ENCODE measurements at regions not wholly inside any gene's neighbourhood (a gene's known extent, or its start where the extent isn't known, plus 50 kb on each side); places are given as distances from the start of the nearest gene placed in this dataset.

- Histone ChIP-seq H3K27ac (ENCODE audit: poor library complexity, severe bottlenecking) (no peak overlapping the region), H3K4me1 (ENCODE audit: insufficient read depth, poor library complexity, severe bottlenecking) (peaks cover under 1% of the 10 kb centered on the region), H3K9me3 (ENCODE audit: severe bottlenecking) (no peaks in the 10 kb centered on the region), H3K4me3 (ENCODE audit: severe bottlenecking) (no peak overlapping the region), H3K27me3 (ENCODE audit: insufficient read depth, poor library complexity, severe bottlenecking) (no peaks in the 10 kb centered on the region), H3K36me3 (ENCODE audit: low read depth) (no peaks in the 10 kb centered on the region)
- ATAC-seq (ENCODE audit: low read depth) (no peak), DNase-seq (ENCODE audit: low spot score) (no peak)
- TF ChIP-seq, protein P1, sequence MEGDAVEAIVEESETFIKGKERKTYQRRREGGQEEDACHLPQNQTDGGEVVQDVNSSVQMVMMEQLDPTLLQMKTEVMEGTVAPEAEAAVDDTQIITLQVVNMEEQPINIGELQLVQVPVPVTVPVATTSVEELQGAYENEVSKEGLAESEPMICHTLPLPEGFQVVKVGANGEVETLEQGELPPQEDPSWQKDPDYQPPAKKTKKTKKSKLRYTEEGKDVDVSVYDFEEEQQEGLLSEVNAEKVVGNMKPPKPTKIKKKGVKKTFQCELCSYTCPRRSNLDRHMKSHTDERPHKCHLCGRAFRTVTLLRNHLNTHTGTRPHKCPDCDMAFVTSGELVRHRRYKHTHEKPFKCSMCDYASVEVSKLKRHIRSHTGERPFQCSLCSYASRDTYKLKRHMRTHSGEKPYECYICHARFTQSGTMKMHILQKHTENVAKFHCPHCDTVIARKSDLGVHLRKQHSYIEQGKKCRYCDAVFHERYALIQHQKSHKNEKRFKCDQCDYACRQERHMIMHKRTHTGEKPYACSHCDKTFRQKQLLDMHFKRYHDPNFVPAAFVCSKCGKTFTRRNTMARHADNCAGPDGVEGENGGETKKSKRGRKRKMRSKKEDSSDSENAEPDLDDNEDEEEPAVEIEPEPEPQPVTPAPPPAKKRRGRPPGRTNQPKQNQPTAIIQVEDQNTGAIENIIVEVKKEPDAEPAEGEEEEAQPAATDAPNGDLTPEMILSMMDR (IDR thresholded peaks at IDR 0.05; ENCODE audit: poor library complexity, severe bottlenecking): no peak
Measured at GRCh38 chr2:19807346-19807745, 94.4 kb downstream of the TTC32 start.

DNA sequence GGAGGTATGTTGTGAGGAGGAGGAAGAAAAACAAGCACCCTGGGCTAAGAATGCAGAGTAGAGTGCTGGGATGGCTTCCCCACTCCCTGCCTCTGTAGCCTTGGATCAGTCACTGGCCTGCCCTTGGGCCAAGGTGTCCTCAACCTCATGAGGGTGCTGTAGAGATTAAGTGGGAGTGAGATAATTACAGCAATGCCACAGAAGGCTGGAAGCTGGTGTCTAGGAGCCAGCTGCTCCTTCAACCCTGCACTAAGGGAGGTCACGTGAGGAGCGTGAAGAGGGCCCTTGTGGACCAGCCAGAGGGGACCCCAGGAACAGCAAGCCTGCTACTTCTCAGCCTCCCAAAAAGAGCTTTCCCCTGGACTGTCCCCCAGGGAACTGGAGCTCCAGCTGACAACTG is 95.2 kb downstream of the TTC32 start:
- Histone ChIP-seq H3K4me3 (ENCODE audit: severe bottlenecking) (no peak overlapping the region), H3K27me3 (ENCODE audit: insufficient read depth, poor library complexity, severe bottlenecking) (no peaks in the 10 kb centered on the region), H3K9me3 (ENCODE audit: severe bottlenecking) (no peaks in the 10 kb centered on the region), H3K27ac (ENCODE audit: poor library complexity, severe bottlenecking) (no peak overlapping the region), H3K36me3 (ENCODE audit: low read depth) (no peaks in the 10 kb centered on the region), H3K4me1 (ENCODE audit: insufficient read depth, poor library complexity, severe bottlenecking) (peaks cover 9% of the 10 kb centered on the region)
- no peak for ATAC-seq (ENCODE audit: low read depth)
- DNase-seq (ENCODE audit: low spot score): no peak
- TF ChIP-seq, protein P1 (IDR thresholded peaks at IDR 0.05; ENCODE audit: poor library complexity, severe bottlenecking): no peak

- TF ChIP-seq, protein P1 (IDR thresholded peaks at IDR 0.05; ENCODE audit: poor library complexity, severe bottlenecking): no peak
- no peak overlapping the region for H3K4me3 ChIP-seq (ENCODE audit: severe bottlenecking)
- DNase-seq (ENCODE audit: low spot score) (no peak), ATAC-seq (ENCODE audit: low read depth) (no peak)
- H3K4me1 ChIP-seq (ENCODE audit: insufficient read depth, poor library complexity, severe bottlenecking): peaks cover 11% of the 10 kb centered on the region
- H3K36me3 ChIP-seq (ENCODE audit: low read depth): no peaks in the 10 kb centered on the region
- no peak overlapping the region for H3K27ac ChIP-seq (ENCODE audit: poor library complexity, severe bottlenecking)
- H3K27me3 ChIP-seq (ENCODE audit: insufficient read depth, poor library complexity, severe bottlenecking): no peaks in the 10 kb centered on the region
- no peaks in the 10 kb centered on the region for H3K9me3 ChIP-seq (ENCODE audit: severe bottlenecking)
Measured at GRCh38 chr2:19806131-19806530, 95.7 kb downstream of the TTC32 start.

DNA sequence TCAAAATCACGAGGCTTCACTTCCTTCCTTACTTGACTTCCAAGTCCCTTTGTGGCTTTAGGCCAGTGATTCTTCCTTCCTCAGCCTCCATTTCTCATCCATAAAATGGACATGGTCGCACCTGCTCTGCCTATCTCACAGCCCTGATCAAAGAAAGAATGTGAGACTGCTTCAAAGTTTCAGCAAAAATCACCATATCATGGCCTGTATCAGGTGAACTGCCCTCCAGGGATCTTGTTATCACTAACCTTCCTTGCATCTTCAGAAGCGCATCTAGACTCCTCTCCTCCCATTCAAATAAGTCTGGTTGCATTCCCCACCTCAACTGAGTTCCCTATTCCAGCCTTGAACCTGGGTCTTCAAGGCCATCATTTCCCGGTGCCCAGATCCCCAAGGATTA is 96.5 kb downstream of the TTC32 start:
- H3K4me3 ChIP-seq (ENCODE audit: severe bottlenecking): no peak overlapping the region
- H3K27ac ChIP-seq (ENCODE audit: poor library complexity, severe bottlenecking): no peak overlapping the region
- no peaks in the 10 kb centered on the region for H3K36me3 ChIP-seq (ENCODE audit: low read depth)
- no peaks in the 10 kb centered on the region for H3K9me3 ChIP-seq (ENCODE audit: severe bottlenecking)
- DNase-seq (ENCODE audit: low spot score) (no peak), ATAC-seq (ENCODE audit: low read depth) (no peak)
- H3K27me3 ChIP-seq (ENCODE audit: insufficient read depth, poor library complexity, severe bottlenecking): no peaks in the 10 kb centered on the region
- TF ChIP-seq, protein P1 (IDR thresholded peaks at IDR 0.05; ENCODE audit: poor library complexity, severe bottlenecking): no peak
- H3K4me1 ChIP-seq (ENCODE audit: insufficient read depth, poor library complexity, severe bottlenecking): peaks cover 20% of the 10 kb centered on the region

- peaks cover 24% of the 10 kb centered on the region for H3K4me1 ChIP-seq (ENCODE audit: insufficient read depth, poor library complexity, severe bottlenecking)
- no peaks in the 10 kb centered on the region for H3K9me3 ChIP-seq (ENCODE audit: severe bottlenecking)
- ATAC-seq (ENCODE audit: low read depth): no peak
- H3K36me3 ChIP-seq (ENCODE audit: low read depth): no peaks in the 10 kb centered on the region
- no peaks in the 10 kb centered on the region for H3K27me3 ChIP-seq (ENCODE audit: insufficient read depth, poor library complexity, severe bottlenecking)
- no peak for DNase-seq (ENCODE audit: low spot score)
- no peak overlapping the region for H3K27ac ChIP-seq (ENCODE audit: poor library complexity, severe bottlenecking)
- TF ChIP-seq, protein P1 (IDR thresholded peaks at IDR 0.05; ENCODE audit: poor library complexity, severe bottlenecking): no peak
- no peak overlapping the region for H3K4me3 ChIP-seq (ENCODE audit: severe bottlenecking)
Measured at GRCh38 chr2:19804639-19805260, 97.0 kb downstream of the TTC32 start.

Data from RWPE2 (cell line).